Endothelial cell of umbilical vein (primary cell): ENCODE measurements at regions not wholly inside any gene's neighbourhood (a gene's known extent, or its start where the extent isn't known, plus 50 kb on each side); places are given as distances from the start of the nearest gene placed in this dataset.

Source experiments
- BruUV-seq: library from RNA; stranded (reverse); fragments of 400-500 nt; replicated peaks from 2 replicates; lab custom pipeline; 2021; lab: Mats Ljungman, UMichigan
- CTCF ChIA-PET: fragments of 300-600, 350-600 bp; sonication (Branson Sonifier 250); formaldehyde crosslinking; loops from one replicate; lab custom pipeline; 2021; ENCODE audit warnings: antibody characterized with exemption, inconsistent platforms; lab: Charles Lee
- POLR2A ChIA-PET: fragments of 300-600, 350-600 bp; sonication (Branson Sonifier 250); formaldehyde crosslinking; loops from one replicate; lab custom pipeline; 2021; ENCODE audit warnings: antibody characterized with exemption, inconsistent platforms; lab: Charles Lee
- DNase-seq: peaks from one replicate; pipeline ENCODE4 v3.0.0-alpha.2; 2011; ENCODE audit warnings: low read depth, low spot score
- FAIRE-seq: peaks from 2 replicates; lab custom pipeline; 2011; peaks lifted over from hg19 to GRCh38; lab: Jason Lieb, UNC
- H2AFZ ChIP-seq: 2 replicates; pipeline ENCODE4 v1.6.0; 2012; ENCODE audit warnings: low read depth, low read length, control low read depth, inconsistent platforms
- H3K27ac ChIP-seq: 2 replicates; pipeline ENCODE4 v1.5.1; 2011; ENCODE audit warnings: low read depth, mild to moderate bottlenecking, control low read depth, low read length, moderate library complexity; ENCODE audit not compliant: insufficient read depth
- H3K27me3 ChIP-seq, 2 experiments: 2 replicates each; pipeline versions ENCODE4 v1.6.0 to v1.6.1; 2011; ENCODE audit warnings: low read length in 2 of 2, mixed read lengths in 1 of 2; ENCODE audit not compliant: control insufficient read depth in 2 of 2, insufficient read depth in 2 of 2
- H3K36me3 ChIP-seq, 2 experiments: 2 replicates in 1 of 2; 3 replicates in 1 of 2; pipeline ENCODE4 v1.5.1; 2011; ENCODE audit warnings: low read length in 2 of 2, mild to moderate bottlenecking in 1 of 2, moderate library complexity in 1 of 2; ENCODE audit not compliant: control insufficient read depth in 2 of 2, insufficient read depth in 2 of 2; ENCODE audit errors: extremely low read depth in 1 of 2
- H3K4me1 ChIP-seq: 3 replicates; pipeline ENCODE4 v1.5.1; 2011; ENCODE audit warnings: mild to moderate bottlenecking, low read length; ENCODE audit not compliant: control insufficient read depth, insufficient read depth; ENCODE audit errors: extremely low read depth
- H3K4me2 ChIP-seq: 2 replicates; pipeline ENCODE4 v1.6.1; 2011; ENCODE audit warnings: low read length, control low read depth, mixed read lengths; ENCODE audit not compliant: insufficient read depth
- H3K4me3 ChIP-seq, 3 experiments: fragments of 200-600 bp in 1 of 3; sonication (generic), shearing (Covaris generic) in 1 of 3; replicated peaks in 1 of 3; 2 replicates each; pipeline ENCODE4 v1.5.1; 2011 to 2016; ENCODE audit warnings: control low read depth in 3 of 3, low read length in 3 of 3, mild to moderate bottlenecking in 2 of 3, inconsistent platforms in 1 of 3, low read depth in 1 of 3, moderate library complexity in 1 of 3; ENCODE audit not compliant: insufficient read depth in 1 of 3
- H3K79me2 ChIP-seq: 2 replicates; pipeline ENCODE4 v1.6.0; 2012; ENCODE audit warnings: low read length, inconsistent platforms; ENCODE audit not compliant: control insufficient read depth, insufficient read depth
- H3K9ac ChIP-seq: replicated peaks from 2 replicates; pipeline ENCODE3; 2011; ENCODE audit warnings: low read length, control low read depth; ENCODE audit not compliant: insufficient read depth; ENCODE audit errors: extremely low read depth
- H3K9me1 ChIP-seq: replicated peaks from 3 replicates; pipeline ENCODE4 v1.6.0; 2011; ENCODE audit warnings: mild to moderate bottlenecking, low read length; ENCODE audit not compliant: control insufficient read depth, insufficient read depth; ENCODE audit errors: extremely low read depth
- H3K9me3 ChIP-seq: replicated peaks from 2 replicates; pipeline ENCODE4 v1.5.1; 2012; ENCODE audit warnings: low read length, inconsistent platforms; ENCODE audit not compliant: control insufficient read depth, insufficient read depth
- H4K20me1 ChIP-seq: replicated peaks from 2 replicates; pipeline ENCODE3; 2011; ENCODE audit warnings: mild to moderate bottlenecking, low read length; ENCODE audit not compliant: control insufficient read depth, insufficient read depth; ENCODE audit errors: extremely low read depth
- CTCF ChIP-seq, 2 donors: IDR thresholded peaks; 1 replicate in 1 of 2; 2 replicates in 1 of 2; pipeline ENCODE4 v1.5.1; 2011; ENCODE audit warnings: low read length in 2 of 2, mild to moderate bottlenecking in 2 of 2, moderate library complexity in 2 of 2, control low read depth in 1 of 2, inconsistent platforms in 1 of 2, low read depth in 1 of 2; ENCODE audit not compliant: insufficient read depth in 1 of 2; ENCODE audit errors: extremely low read depth in 1 of 2
- EZH2 ChIP-seq: IDR thresholded peaks from 2 replicates; pipeline ENCODE4 v1.6.1; 2012; ENCODE audit warnings: borderline replicate concordance, low read depth, mild to moderate bottlenecking, moderate library complexity, low read length, inconsistent platforms; ENCODE audit not compliant: severe bottlenecking
- FOS ChIP-seq: IDR thresholded peaks from 2 replicates; pipeline ENCODE4 v1.6.1; 2011; ENCODE audit warnings: mild to moderate bottlenecking, low read length, moderate library complexity, borderline replicate concordance; ENCODE audit not compliant: insufficient read depth
- GATA2 ChIP-seq: IDR thresholded peaks from 2 replicates; pipeline ENCODE4 v1.7.0; 2011; ENCODE audit warnings: low read depth, mild to moderate bottlenecking, moderate library complexity, mixed read lengths, low read length; ENCODE audit not compliant: insufficient read length, insufficient read depth
- JUN ChIP-seq: IDR thresholded peaks from 2 replicates; pipeline ENCODE4 v1.6.1; 2011; ENCODE audit warnings: borderline replicate concordance, low read depth; ENCODE audit not compliant: insufficient read length, insufficient read depth
- MYC ChIP-seq: IDR thresholded peaks from one replicate; pipeline ENCODE4 v1.6.1; 2011; ENCODE audit warnings: mild to moderate bottlenecking, low read depth, low read length
- POLR2A ChIP-seq: IDR thresholded peaks from 2 replicates; pipeline ENCODE4 v1.6.1; 2012; ENCODE audit warnings: low read depth, mild to moderate bottlenecking, control low read depth, low read length
- POLR2AphosphoS5 ChIP-seq: IDR thresholded peaks from 2 replicates; pipeline ENCODE4 v1.6.1; 2012; ENCODE audit warnings: low read depth, mild to moderate bottlenecking, control low read depth, low read length, moderate library complexity; ENCODE audit not compliant: insufficient read depth
- dilution Hi-C: fragments of 300-500 bp; cut with MboI; formaldehyde crosslinking; loops from one replicate; pipeline ENCODE4 v1.15.0; 2019; ENCODE audit warnings: low sequenced_read_pairs; ENCODE audit not compliant: extremely low pct_ligation_motif_present
- intact Hi-C: fragments of 100-400 bp; cut with micrococcal nuclease; formaldehyde crosslinking; loops from one replicate; pipeline ENCODE4 v1.10.0; 2022
- TF ChIP-seq, protein P1 (sequence below): IDR thresholded peaks from 2 replicates; pipeline ENCODE4 v1.6.1; 2011; ENCODE audit not compliant: insufficient read depth, insufficient read length

- POLR2A ChIA-PET = no interaction called here
- Histone ChIP-seq H3K9me1 (no peaks in the 10 kb centered on the region), H3K4me1 (no peaks in the 10 kb centered on the region), H3K4me3 (no peak overlapping the region), H3K36me3 (no peaks in the 10 kb centered on the region), H3K79me2 (no peaks in the 10 kb centered on the region), H3K27me3 (peaks cover 6 to 10% of the 10 kb centered on the region in 2 experiments), H3K9me3 (no peaks in the 10 kb centered on the region), H3K4me2 (no peak overlapping the region), H3K27ac (no peak overlapping the region), H4K20me1 (no peaks in the 10 kb centered on the region), H3K9ac (no peak overlapping the region), H2AFZ (no peak overlapping the region)
- dilution Hi-C loops (no loop called here), intact Hi-C loops (no loop called here)
- CTCF ChIA-PET = no interaction called here
- no TSS peak for BruUV-seq
- FAIRE-seq = no peak
- DNase-seq = no peak
- TF ChIP-seq GATA2 (no peak), CTCF (IDR thresholded peaks at IDR 0.05; ENCODE audit: extremely low read depth in 1 of 2, insufficient read depth in 1 of 2, low read depth in 1 of 2, low read length in 2 of 2) (no peak), POLR2A (no peak), EZH2 (no peak), FOS (no peak), POLR2AphosphoS5 (no peak), MYC (no peak), JUN (no peak)
- TF ChIP-seq, protein P1, sequence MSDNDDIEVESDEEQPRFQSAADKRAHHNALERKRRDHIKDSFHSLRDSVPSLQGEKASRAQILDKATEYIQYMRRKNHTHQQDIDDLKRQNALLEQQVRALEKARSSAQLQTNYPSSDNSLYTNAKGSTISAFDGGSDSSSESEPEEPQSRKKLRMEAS = no peak
Observed at GRCh38 chr10:34872820-34873219, 57.7 kb upstream of the PARD3 start.
